NB4 (cell line): ENCODE measurements at regions not wholly inside any gene's neighbourhood (a gene's known extent, or its start where the extent isn't known, plus 50 kb on each side); places are given as distances from the start of the nearest gene placed in this dataset.

Experiments
- DNase-seq: peaks from one replicate; pipeline ENCODE4 v3.0.0; 2010; ENCODE audit warnings: low read depth
- H3K4me3 ChIP-seq: one replicate; pipeline ENCODE4 v1.5.1; 2011; ENCODE audit warnings: mild to moderate bottlenecking, low read depth, low read length, moderate library complexity
- CTCF ChIP-seq: IDR thresholded peaks from one replicate; pipeline ENCODE4 v1.5.1; 2012; ENCODE audit warnings: low read depth, low read length
- MAX ChIP-seq: IDR thresholded peaks from 2 replicates; pipeline ENCODE4 v1.6.1; 2011; ENCODE audit warnings: low read depth, low read length
- MYC ChIP-seq: IDR thresholded peaks from 2 replicates; pipeline ENCODE4 v1.6.1; 2011; ENCODE audit warnings: low read depth, low read length
- POLR2A ChIP-seq: IDR thresholded peaks from 2 replicates; pipeline ENCODE4 v1.6.1; 2011; ENCODE audit warnings: mild to moderate bottlenecking; ENCODE audit not compliant: insufficient read length; ENCODE audit errors: extremely low read depth

- H3K4me3 ChIP-seq, result no peak overlapping the region
- no peak for DNase-seq
- TF ChIP-seq POLR2A (no peak), CTCF (no peak)
Measured at GRCh38 chr20:10943686-10944265, 270.0 kb upstream of the JAG1 start.

GRCh38 chr20:10946124-10946880 lies 272.5 kb upstream of the JAG1 start:
- TF ChIP-seq MYC (no peak), CTCF (no peak), POLR2A (no peak), MAX (no peak)

GRCh38 chr20:10947726-10948125 lies 273.9 kb upstream of the JAG1 start:
- TF ChIP-seq MYC, result no peak
- TF ChIP-seq POLR2A, result no peak
- TF ChIP-seq MAX, result no peak
- DNase-seq, result no peak
- no peak overlapping the region for H3K4me3 ChIP-seq

More at GRCh38 chr20:10946124-10946880, 272.5 kb upstream of the JAG1 start:
- no peak for DNase-seq
- no peak overlapping the region for H3K4me3 ChIP-seq

GRCh38 chr20:10949930-10950783 lies 276.4 kb upstream of the JAG1 start:
- H3K4me3 ChIP-seq, result no peak overlapping the region
- no peak for DNase-seq
- no peak for TF ChIP-seq MYC
- no peak for TF ChIP-seq CTCF
- no peak for TF ChIP-seq MAX

GRCh38 chr20:10951216-10951615 lies 277.4 kb upstream of the JAG1 start:
- H3K4me3 ChIP-seq, result no peak overlapping the region
- TF ChIP-seq CTCF (no peak), MYC (no peak), MAX (no peak), POLR2A (no peak)
- no peak for DNase-seq

- H3K4me3 ChIP-seq, result no peak overlapping the region
- TF ChIP-seq POLR2A, result no peak
- TF ChIP-seq CTCF, result no peak
- no peak for TF ChIP-seq MAX
- no peak for TF ChIP-seq MYC
- no peak for DNase-seq
Measured at GRCh38 chr20:10951904-10952303, 278.1 kb upstream of the JAG1 start.
